Dedifferentiated amniotic fluid mesenchymal stem cell (primary cell): ENCODE measurements at regions not wholly inside any gene's neighbourhood (a gene's known extent, or its start where the extent isn't known, plus 50 kb on each side); places are given as distances from the start of the nearest gene placed in this dataset.

ENCODE experiments used
- DNase-seq: peaks from one replicate; pipeline ENCODE4 v3.0.0-alpha.2; 2016; ENCODE audit errors: extremely low spot score

DNA sequence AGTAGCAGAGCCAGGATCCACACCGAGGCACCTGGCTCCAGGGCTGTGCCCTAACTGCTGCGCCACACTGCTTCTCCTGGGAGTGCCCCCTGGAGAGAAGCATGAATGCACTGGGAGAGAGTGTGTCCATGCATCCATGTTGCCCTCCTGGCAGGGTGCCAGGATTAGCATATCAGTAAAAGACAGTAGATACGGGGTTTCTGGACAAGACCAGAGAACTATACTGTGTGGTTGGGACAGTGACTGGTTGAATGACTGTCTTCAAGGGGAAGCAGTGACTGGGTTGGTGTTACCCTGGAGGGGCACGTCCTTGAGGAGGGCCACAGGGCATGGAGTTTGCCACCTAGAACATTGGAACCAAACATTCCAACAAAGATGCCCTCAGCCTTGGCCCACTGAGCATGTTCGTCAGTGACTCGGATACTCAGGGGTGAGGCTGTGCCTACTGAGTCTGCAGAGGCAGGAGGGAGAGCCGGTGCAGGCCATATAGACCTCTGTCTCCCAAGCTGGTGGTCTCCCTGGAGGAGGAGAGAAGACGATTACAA, 288.8 kb downstream of the CDC5L start:
- DNase-seq: no peak

- no peak for DNase-seq
Observed at GRCh38 chr6:44676826-44677433, 289.4 kb downstream of the CDC5L start.

DNA sequence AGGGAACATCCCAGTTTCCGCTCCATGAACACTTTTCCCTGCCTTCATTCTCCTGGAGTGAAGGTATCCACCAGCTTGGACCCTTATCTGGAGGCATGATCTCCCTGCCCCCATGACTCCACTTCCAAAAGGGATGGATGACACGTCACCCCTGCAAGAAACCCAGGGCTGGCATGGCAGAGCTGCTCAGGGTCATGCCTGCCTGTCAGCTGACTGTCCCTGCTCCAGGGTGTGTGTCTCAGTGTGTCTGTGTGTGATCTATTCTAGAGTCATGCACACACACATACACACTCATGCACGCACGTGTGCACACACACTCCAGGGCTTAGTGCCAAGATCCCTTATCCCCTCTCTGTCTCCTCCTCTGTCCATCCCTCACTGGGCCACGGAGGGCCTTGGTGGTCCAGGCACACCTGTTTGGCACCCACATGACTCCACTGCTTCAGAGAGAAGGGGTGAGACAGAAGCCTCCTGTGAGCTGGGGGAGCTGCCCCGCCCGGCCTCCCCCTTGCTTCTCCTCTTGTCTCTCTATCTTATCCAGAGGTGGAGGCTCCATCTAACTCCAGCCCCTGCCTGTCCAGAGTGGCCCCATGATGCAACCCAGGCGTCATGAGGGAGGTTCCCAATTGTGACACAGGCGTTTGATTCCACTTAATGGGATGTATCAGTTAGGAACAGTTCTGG, 290.9 kb downstream of the CDC5L start:
- no peak for DNase-seq

GRCh38 chr6:44679438-44680201, 292.1 kb downstream of the CDC5L start:
- no peak for DNase-seq

- no peak for DNase-seq
Observed at GRCh38 chr6:44680202-44680720, 292.8 kb downstream of the CDC5L start.

- DNase-seq: no peak
Observed at GRCh38 chr6:44681761-44682160, 294.3 kb downstream of the CDC5L start.

GRCh38 chr6:44682280-44682679, 294.8 kb downstream of the CDC5L start:
- DNase-seq: no peak

- DNase-seq: no peak
Observed at GRCh38 chr6:44682987-44683779, 295.7 kb downstream of the CDC5L start.

DNA sequence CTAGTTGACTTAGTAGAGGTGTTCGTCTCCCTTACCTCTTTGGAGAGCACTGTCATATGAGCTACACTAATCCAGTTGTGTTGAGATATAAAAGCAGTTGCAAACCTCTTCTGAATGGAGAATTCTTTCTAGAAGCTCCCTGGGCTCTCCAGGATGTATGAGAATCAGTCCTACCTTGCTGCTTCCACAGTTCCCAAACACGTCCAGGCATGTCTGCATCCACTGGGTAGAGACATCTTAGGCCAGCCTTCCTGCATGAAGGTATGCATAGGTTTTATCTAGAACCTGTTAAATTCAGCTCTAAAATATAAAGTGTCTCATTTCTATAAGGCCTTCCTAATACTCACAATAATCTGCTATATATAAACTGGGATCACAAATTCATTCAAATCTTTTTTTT, 297.7 kb downstream of the CDC5L start:
- no peak for DNase-seq

DNA sequence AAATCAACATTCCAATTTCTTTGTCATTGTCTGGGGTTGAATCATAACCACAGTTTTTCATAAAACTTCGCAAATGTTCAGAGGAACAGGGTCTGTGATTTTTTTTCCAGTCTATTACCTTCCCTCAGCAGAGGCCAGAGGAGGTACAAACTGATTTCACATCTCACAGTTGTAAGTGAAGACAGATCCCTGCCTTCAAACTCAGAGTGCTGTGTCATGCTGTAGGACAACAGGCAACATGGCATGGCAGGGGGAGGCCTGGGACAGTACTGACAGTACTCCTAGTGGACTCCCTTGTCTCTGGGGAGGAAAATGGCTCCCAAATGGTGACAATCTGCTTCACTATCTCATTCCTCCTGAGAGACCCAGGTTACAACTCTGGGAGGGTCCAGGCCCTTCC, 308.6 kb downstream of the CDC5L start:
- DNase-seq: no peak

GRCh38 chr6:44696686-44697085, 309.2 kb downstream of the CDC5L start:
- no peak for DNase-seq

- no peak for DNase-seq
Observed at GRCh38 chr6:44697327-44697726, 309.8 kb downstream of the CDC5L start.

GRCh38 chr6:44698602-44699001, 311.1 kb downstream of the CDC5L start:
- DNase-seq: no peak

GRCh38 chr6:44699082-44699481, 311.6 kb downstream of the CDC5L start:
- DNase-seq: no peak

DNA sequence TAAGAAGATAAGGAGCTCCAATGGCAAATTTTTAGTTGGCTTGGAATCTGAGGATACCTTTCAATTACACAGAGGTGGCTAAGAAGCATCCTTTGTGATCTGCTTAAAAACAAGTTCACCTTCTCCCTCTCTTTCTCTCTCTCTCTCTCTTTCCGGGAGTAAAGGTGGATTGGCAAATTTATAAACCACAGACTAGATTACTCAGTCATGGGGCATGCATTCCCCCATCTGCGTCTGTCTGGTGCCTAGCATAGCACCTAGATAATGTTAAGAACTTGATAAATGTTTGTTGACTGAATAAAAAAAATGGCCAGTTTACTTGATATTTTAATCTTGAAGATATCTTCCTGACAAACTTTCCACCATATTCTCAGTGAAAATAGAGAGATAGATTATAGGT, 312.3 kb downstream of the CDC5L start:
- DNase-seq: no peak

DNA sequence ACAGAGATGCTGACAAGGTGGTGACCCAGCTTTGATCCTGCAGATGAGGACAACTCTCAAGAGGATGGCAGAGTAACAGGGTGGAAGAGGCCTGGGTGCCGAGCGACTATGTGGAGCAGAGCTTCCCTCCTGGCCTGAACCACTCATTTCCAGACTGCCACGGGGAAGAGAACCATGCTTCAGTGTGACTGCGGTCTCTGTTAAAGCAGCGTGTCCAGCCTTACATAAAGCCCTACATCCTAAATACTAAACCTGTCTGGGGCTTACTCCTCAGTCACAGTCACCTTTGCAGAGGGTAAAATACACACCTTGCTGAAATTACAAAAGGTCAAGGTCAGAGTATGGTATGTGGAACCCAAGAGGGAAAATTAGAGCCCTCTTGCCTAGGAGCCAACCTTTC, 312.9 kb downstream of the CDC5L start:
- no peak for DNase-seq

GRCh38 chr6:44701038-44701636, 313.6 kb downstream of the CDC5L start:
- DNase-seq: no peak

DNA sequence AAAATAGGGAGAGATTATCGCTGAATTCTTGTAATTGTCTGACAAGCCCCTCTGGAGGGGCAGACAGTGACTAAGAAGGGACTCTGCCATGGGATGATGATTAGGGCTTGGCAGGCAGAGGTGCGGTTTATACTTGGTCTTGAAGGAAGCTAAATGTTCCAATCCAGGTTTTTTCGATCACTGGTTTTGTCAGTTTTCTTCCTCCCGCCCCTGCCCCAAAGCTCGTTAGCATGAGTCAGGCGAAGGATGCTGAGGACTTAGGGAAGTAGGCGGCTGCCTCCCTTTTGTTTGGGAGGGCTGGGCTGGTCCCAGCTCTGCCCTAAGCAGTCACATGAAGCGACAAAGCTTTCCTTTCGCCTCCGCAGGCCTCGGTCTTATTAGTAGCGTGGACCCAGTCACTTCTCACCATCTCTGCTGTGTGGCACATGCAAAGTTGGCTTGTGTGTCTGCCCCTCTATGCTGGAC, 314.2 kb downstream of the CDC5L start:
- DNase-seq: no peak

- DNase-seq: no peak
Observed at GRCh38 chr6:44702292-44702691, 314.8 kb downstream of the CDC5L start.

GRCh38 chr6:44704240-44705150, 317.0 kb downstream of the CDC5L start:
- no peak for DNase-seq
